Natural killer cell treated with Interleukin-12 subunit alpha and Interleukin-12 subunit beta and Interleukin-15 and Interleukin-18, amount 100 ng/mL, for 72 hours (primary cell): ENCODE measurements at regions not wholly inside any gene's neighbourhood (a gene's known extent, or its start where the extent isn't known, plus 50 kb on each side); places are given as distances from the start of the nearest gene placed in this dataset.
A peak's percentile ranks its signal among the peaks of the same experiment; 100 is the strongest.

Source experiments
- ATAC-seq, 2 donors: fragments of 150-1000 bp; cut with Tn5 transposase in 1 of 2; sonication (Bioruptor Pico), chemical (Tn5 transposase) in 1 of 2; 2 replicates each; pipeline ENCODE4 v1.10.0; 2021
- DNase-seq: peaks from one replicate; pipeline ENCODE4 v3.0.0; 2022; ENCODE audit warnings: low spot score
- H3K27ac Mint-ChIP-seq, 2 donors: 1 replicate in 1 of 2; 2 replicates in 1 of 2; pipeline ENCODE4 v1.8.0; 2022; ENCODE audit warnings: mixed read lengths in 2 of 2, mild to moderate bottlenecking in 1 of 2, moderate library complexity in 1 of 2
- H3K27me3 Mint-ChIP-seq, 2 donors: 1 replicate in 1 of 2; 2 replicates in 1 of 2; pipeline ENCODE4 v1.8.0; 2022; ENCODE audit warnings: mixed read lengths in 2 of 2
- H3K36me3 Mint-ChIP-seq: one replicate; pipeline ENCODE4 v1.8.0; 2022; ENCODE audit warnings: mixed read lengths
- H3K4me1 Mint-ChIP-seq, 2 donors: 1 replicate in 1 of 2; 2 replicates in 1 of 2; pipeline ENCODE4 v1.8.0; 2022; ENCODE audit warnings: low read depth in 2 of 2, mixed read lengths in 2 of 2, mild to moderate bottlenecking in 1 of 2
- H3K4me3 Mint-ChIP-seq: one replicate; pipeline ENCODE4 v1.8.0; 2022; ENCODE audit warnings: mixed read lengths
- H3K9me3 Mint-ChIP-seq: 2 replicates; pipeline ENCODE4 v1.8.0; 2022; ENCODE audit warnings: mixed read lengths

GRCh38 chr10:3702056-3702546 is 82.9 kb downstream of the KLF6 start:
- Mint-ChIP-seq H3K9me3 (no peaks in the 10 kb centered on the region), H3K4me3 (no peak overlapping the region), H3K27ac (no peak overlapping the region), H3K36me3 (no peaks in the 10 kb centered on the region), H3K27me3 (peaks cover 0 to 6% of the 10 kb centered on the region in 2 donors), H3K4me1 (peaks cover 17 to 18% of the 10 kb centered on the region in 2 donors)
- DNase-seq (no peak), ATAC-seq (no peak)

GRCh38 chr10:3701491-3701890 is 83.5 kb downstream of the KLF6 start:
- no peaks in the 10 kb centered on the region for H3K36me3 Mint-ChIP-seq
- DNase-seq (no peak), ATAC-seq (peak in 1 of 2 donors; percentile 24)
- no peak overlapping the region for H3K4me3 Mint-ChIP-seq
- peaks cover 17 to 18% of the 10 kb centered on the region in 2 donors for H3K4me1 Mint-ChIP-seq
- H3K27ac Mint-ChIP-seq, result no peak overlapping the region
- no peaks in the 10 kb centered on the region for H3K9me3 Mint-ChIP-seq
- H3K27me3 Mint-ChIP-seq, result peaks cover 0 to 6% of the 10 kb centered on the region in 2 donors

GRCh38 chr10:3700531-3701076 is 84.4 kb downstream of the KLF6 start:
- Mint-ChIP-seq H3K27ac (peak overlapping the region; percentile 23 to 76), H3K9me3 (no peaks in the 10 kb centered on the region), H3K27me3 (peaks cover 0 to 6% of the 10 kb centered on the region in 2 donors), H3K4me3 (peak overlapping the region; percentile 46), H3K36me3 (no peaks in the 10 kb centered on the region), H3K4me1 (peaks cover 17 to 18% of the 10 kb centered on the region in 2 donors)
- DNase-seq, result no peak
- ATAC-seq, result no peak

GRCh38 chr10:3699916-3700315 is 85.1 kb downstream of the KLF6 start:
- no peaks in the 10 kb centered on the region for H3K36me3 Mint-ChIP-seq
- H3K9me3 Mint-ChIP-seq, result peaks cover 4% of the 10 kb centered on the region
- peak overlapping the region; percentile 46 for H3K4me3 Mint-ChIP-seq

GRCh38 chr10:3698312-3698711 is 86.7 kb downstream of the KLF6 start:
- Mint-ChIP-seq H3K9me3 (peaks cover 4% of the 10 kb centered on the region), H3K27ac (no peak overlapping the region), H3K27me3 (peaks cover 0 to 11% of the 10 kb centered on the region in 2 donors), H3K36me3 (no peaks in the 10 kb centered on the region), H3K4me1 (peaks cover 16 to 17% of the 10 kb centered on the region in 2 donors), H3K4me3 (no peak overlapping the region)
- no peak for DNase-seq
- no peak for ATAC-seq

More at GRCh38 chr10:3699916-3700315, 85.1 kb downstream of the KLF6 start:
- Mint-ChIP-seq H3K27ac (peak overlapping the region; percentile 23 to 76), H3K27me3 (peaks cover 0 to 11% of the 10 kb centered on the region in 2 donors), H3K4me1 (peaks cover 17 to 18% of the 10 kb centered on the region in 2 donors)
- DNase-seq (no peak), ATAC-seq (no peak)

- ATAC-seq (no peak), DNase-seq (no peak)
- peaks cover 0 to 12% of the 10 kb centered on the region in 2 donors for H3K27me3 Mint-ChIP-seq
- peaks cover 4% of the 10 kb centered on the region for H3K9me3 Mint-ChIP-seq
- H3K27ac Mint-ChIP-seq, result peak overlapping the region in 1 of 2 donors; percentile 41
- no peak overlapping the region for H3K4me3 Mint-ChIP-seq
- H3K4me1 Mint-ChIP-seq, result peaks cover 0 to 4% of the 10 kb centered on the region in 2 donors
- H3K36me3 Mint-ChIP-seq, result no peaks in the 10 kb centered on the region
These were observed 91.3 kb downstream of the KLF6 start for GRCh38 chr10:3693698-3694080.

- Mint-ChIP-seq H3K36me3 (no peaks in the 10 kb centered on the region), H3K27me3 (peaks cover 0 to 10% of the 10 kb centered on the region in 2 donors), H3K9me3 (peaks cover 4% of the 10 kb centered on the region), H3K27ac (peak overlapping the region in 1 of 2 donors; percentile 41), H3K4me1 (peaks cover 0 to 4% of the 10 kb centered on the region in 2 donors), H3K4me3 (no peak overlapping the region)
- no peak for DNase-seq
- ATAC-seq, result peak; percentile 38 to 40
These were observed 91.8 kb downstream of the KLF6 start for GRCh38 chr10:3693022-3693697.

- peaks cover 4% of the 10 kb centered on the region for H3K9me3 Mint-ChIP-seq
- H3K36me3 Mint-ChIP-seq, result no peaks in the 10 kb centered on the region
- DNase-seq, result no peak
These were observed 92.5 kb downstream of the KLF6 start for GRCh38 chr10:3692387-3692999.

GRCh38 chr10:3691482-3691881 is 93.5 kb downstream of the KLF6 start:
- Mint-ChIP-seq H3K9me3 (peaks cover 4% of the 10 kb centered on the region), H3K4me1 (peaks cover 0 to 4% of the 10 kb centered on the region in 2 donors), H3K36me3 (no peaks in the 10 kb centered on the region), H3K4me3 (no peak overlapping the region), H3K27ac (no peak overlapping the region), H3K27me3 (peaks cover 0 to 8% of the 10 kb centered on the region in 2 donors)
- DNase-seq (no peak), ATAC-seq (no peak)

More at GRCh38 chr10:3692387-3692999, 92.5 kb downstream of the KLF6 start:
- ATAC-seq, result no peak
- Mint-ChIP-seq H3K4me1 (peaks cover 0 to 4% of the 10 kb centered on the region in 2 donors), H3K27ac (no peak overlapping the region), H3K27me3 (peaks cover 0 to 8% of the 10 kb centered on the region in 2 donors), H3K4me3 (no peak overlapping the region)

GRCh38 chr10:3689871-3690510 is 95.0 kb downstream of the KLF6 start:
- Mint-ChIP-seq H3K4me3 (no peak overlapping the region), H3K4me1 (peaks cover 0 to 4% of the 10 kb centered on the region in 2 donors), H3K27me3 (peaks cover 0 to 4% of the 10 kb centered on the region in 2 donors), H3K9me3 (no peaks in the 10 kb centered on the region), H3K36me3 (no peaks in the 10 kb centered on the region), H3K27ac (peak overlapping the region in 1 of 2 donors; percentile 16)
- ATAC-seq, result no peak
- no peak for DNase-seq

GRCh38 chr10:3687510-3688081 is 97.4 kb downstream of the KLF6 start:
- Mint-ChIP-seq H3K27ac (no peak overlapping the region), H3K4me3 (no peak overlapping the region), H3K9me3 (no peaks in the 10 kb centered on the region), H3K27me3 (peaks cover 0 to 2% of the 10 kb centered on the region in 2 donors), H3K36me3 (no peaks in the 10 kb centered on the region), H3K4me1 (peaks cover 3 to 4% of the 10 kb centered on the region in 2 donors)
- ATAC-seq (no peak), DNase-seq (no peak)

GRCh38 chr10:3685384-3685783 is 99.6 kb downstream of the KLF6 start:
- ATAC-seq, result no peak
- Mint-ChIP-seq H3K4me3 (no peak overlapping the region), H3K27ac (no peak overlapping the region), H3K36me3 (no peaks in the 10 kb centered on the region), H3K9me3 (no peaks in the 10 kb centered on the region), H3K4me1 (peaks cover 3 to 4% of the 10 kb centered on the region in 2 donors), H3K27me3 (peaks cover 0 to 2% of the 10 kb centered on the region in 2 donors)
- no peak for DNase-seq

GRCh38 chr10:3684891-3685290 is 100.1 kb downstream of the KLF6 start:
- Mint-ChIP-seq H3K27ac (peak overlapping the region in 1 of 2 donors; percentile 79), H3K27me3 (peaks cover 0 to 2% of the 10 kb centered on the region in 2 donors), H3K4me1 (peaks cover 3% of the 10 kb centered on the region in 2 donors), H3K9me3 (no peaks in the 10 kb centered on the region), H3K36me3 (no peaks in the 10 kb centered on the region), H3K4me3 (no peak overlapping the region)
- DNase-seq, result no peak
- ATAC-seq, result peak in 1 of 2 donors; percentile 54
